ENCODE measurements at regions not wholly inside any gene's neighbourhood (a gene's known extent, or its start where the extent isn't known, plus 50 kb on each side); places are given as distances from the start of the nearest gene placed in this dataset.

DNA sequence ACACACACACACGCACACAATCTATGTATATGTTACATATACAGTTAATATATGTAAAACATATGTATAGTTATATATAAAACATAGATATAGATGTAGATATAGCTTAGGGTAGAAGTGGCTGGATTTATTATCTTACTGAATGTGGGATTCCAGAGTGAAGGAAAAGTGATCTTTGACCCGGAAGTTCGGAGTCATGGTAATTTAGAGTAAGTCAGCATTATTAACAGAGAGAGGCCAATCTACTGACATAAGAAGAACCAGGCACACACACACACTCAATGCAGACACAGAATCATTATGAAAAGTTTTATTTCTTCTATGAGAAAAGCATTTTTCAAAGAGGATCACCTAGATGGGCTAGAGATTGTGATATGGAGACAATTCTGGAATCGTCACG lies 384.2 kb upstream of the NOVA1 start:
- TF ChIP-seq CEBPB (IDR thresholded peaks at IDR 0.05) (no peak), YY1 (IDR thresholded peaks at IDR 0.05; ENCODE audit: low read depth) (no peak), EGR1 (IDR thresholded peaks at IDR 0.05) (no peak), ZBTB7A (IDR thresholded peaks at IDR 0.05; ENCODE audit: low read depth) (no peak), NFIC (IDR thresholded peaks at IDR 0.05) (no peak)
- TF ChIP-seq, protein P1, sequence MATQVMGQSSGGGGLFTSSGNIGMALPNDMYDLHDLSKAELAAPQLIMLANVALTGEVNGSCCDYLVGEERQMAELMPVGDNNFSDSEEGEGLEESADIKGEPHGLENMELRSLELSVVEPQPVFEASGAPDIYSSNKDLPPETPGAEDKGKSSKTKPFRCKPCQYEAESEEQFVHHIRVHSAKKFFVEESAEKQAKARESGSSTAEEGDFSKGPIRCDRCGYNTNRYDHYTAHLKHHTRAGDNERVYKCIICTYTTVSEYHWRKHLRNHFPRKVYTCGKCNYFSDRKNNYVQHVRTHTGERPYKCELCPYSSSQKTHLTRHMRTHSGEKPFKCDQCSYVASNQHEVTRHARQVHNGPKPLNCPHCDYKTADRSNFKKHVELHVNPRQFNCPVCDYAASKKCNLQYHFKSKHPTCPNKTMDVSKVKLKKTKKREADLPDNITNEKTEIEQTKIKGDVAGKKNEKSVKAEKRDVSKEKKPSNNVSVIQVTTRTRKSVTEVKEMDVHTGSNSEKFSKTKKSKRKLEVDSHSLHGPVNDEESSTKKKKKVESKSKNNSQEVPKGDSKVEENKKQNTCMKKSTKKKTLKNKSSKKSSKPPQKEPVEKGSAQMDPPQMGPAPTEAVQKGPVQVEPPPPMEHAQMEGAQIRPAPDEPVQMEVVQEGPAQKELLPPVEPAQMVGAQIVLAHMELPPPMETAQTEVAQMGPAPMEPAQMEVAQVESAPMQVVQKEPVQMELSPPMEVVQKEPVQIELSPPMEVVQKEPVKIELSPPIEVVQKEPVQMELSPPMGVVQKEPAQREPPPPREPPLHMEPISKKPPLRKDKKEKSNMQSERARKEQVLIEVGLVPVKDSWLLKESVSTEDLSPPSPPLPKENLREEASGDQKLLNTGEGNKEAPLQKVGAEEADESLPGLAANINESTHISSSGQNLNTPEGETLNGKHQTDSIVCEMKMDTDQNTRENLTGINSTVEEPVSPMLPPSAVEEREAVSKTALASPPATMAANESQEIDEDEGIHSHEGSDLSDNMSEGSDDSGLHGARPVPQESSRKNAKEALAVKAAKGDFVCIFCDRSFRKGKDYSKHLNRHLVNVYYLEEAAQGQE (IDR thresholded peaks at IDR 0.05; ENCODE audit: low read depth), result no peak

DNA sequence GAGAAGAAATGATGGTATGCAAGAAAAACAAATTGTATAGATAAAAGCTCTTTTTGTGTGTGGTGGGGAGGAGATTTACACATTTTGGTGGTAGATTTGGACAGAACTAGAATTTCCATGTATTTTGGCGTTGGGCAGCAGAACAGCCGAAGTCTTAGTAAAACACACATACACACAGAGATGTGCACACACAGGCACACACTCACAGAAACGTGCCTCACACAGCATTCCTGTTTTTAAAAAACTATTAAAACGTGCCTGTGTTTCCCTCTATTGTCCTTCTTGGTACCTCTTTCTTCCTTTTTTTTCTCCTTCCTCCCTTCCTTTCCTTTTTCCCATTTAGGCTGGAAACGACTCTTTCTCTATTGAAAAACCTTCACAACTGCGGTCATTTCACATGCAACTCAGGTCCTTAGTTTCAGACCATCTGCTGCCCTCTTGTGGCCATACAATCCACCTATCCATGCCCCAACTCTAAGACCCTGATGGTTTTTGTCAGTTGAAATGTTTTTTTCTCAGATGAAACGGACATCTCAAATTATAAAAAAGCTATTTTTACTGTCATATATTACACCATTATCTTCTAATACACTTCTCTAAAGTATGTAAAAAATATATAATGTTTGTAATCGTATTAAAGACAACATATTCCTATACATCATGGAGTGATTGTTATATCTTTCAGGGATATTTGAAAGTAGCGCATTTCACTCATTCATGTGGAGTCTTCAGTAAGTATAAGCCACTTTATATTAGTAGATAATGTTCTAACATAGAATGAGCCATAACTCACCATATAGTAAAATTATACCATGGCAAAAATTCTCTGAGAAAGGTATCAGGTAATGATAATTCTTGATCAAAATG lies 386.7 kb upstream of the NOVA1 start:
- TF ChIP-seq, protein P1 (IDR thresholded peaks at IDR 0.05; ENCODE audit: low read depth), result no peak
- peak; percentile 76 for TF ChIP-seq RAD21 (IDR thresholded peaks at IDR 0.05; ENCODE audit: low read depth)

DNA sequence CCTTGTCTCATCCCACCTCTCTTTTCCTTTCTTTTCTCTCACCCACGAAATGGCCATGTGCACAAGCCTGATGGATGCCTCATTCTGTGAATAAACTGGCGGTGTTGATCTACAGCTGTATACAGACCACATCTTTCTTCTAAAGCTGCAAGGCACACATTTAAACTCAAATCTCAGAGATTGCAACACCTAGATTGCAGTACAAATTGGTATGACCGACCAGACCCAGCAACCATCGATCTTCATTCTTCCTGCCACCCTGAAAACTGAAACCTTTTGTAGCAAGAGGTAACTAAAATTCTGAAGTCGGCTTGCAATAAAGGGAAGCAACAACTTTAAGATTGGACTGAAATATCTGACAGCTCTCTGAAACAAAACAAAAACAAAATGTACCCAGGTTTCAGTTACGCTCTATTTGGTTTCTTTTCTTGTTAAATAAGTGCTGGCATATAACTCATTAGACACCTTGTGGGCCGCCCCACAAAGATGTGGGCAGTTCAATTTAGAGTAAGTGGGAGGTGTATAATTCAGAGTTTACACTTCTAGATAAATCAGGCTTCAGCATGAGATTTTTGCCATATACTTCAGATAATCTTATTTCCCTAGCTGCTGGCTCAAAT lies 390.0 kb upstream of the NOVA1 start:
- no peak for TF ChIP-seq EGR1 (IDR thresholded peaks at IDR 0.05)
- no peak for TF ChIP-seq TCF12 (IDR thresholded peaks at IDR 0.05; ENCODE audit: low read depth)
- no peak for TF ChIP-seq CEBPB (IDR thresholded peaks at IDR 0.05)
- TF ChIP-seq ZBTB7A (IDR thresholded peaks at IDR 0.05; ENCODE audit: low read depth), result no peak
- no peak for TF ChIP-seq CREB1 (IDR thresholded peaks at IDR 0.05; ENCODE audit: low read depth)
- no peak for TF ChIP-seq NFIC (IDR thresholded peaks at IDR 0.05)
- TF ChIP-seq FOXM1 (IDR thresholded peaks at IDR 0.05; ENCODE audit: borderline replicate concordance, low read depth), result no peak
- TF ChIP-seq, protein P1 (IDR thresholded peaks at IDR 0.05; ENCODE audit: low read depth), result no peak

- no peak for TF ChIP-seq CEBPB (IDR thresholded peaks at IDR 0.05)
- no peak for TF ChIP-seq EGR1 (IDR thresholded peaks at IDR 0.05)
- TF ChIP-seq NFIC (IDR thresholded peaks at IDR 0.05), result no peak
- no peak for TF ChIP-seq TCF12 (IDR thresholded peaks at IDR 0.05; ENCODE audit: low read depth)
- no peak for TF ChIP-seq TEAD4 (IDR thresholded peaks at IDR 0.05)
- TF ChIP-seq MAX (IDR thresholded peaks at IDR 0.05), result no peak
- TF ChIP-seq, protein P2, sequence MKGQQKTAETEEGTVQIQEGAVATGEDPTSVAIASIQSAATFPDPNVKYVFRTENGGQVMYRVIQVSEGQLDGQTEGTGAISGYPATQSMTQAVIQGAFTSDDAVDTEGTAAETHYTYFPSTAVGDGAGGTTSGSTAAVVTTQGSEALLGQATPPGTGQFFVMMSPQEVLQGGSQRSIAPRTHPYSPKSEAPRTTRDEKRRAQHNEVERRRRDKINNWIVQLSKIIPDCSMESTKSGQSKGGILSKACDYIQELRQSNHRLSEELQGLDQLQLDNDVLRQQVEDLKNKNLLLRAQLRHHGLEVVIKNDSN (IDR thresholded peaks at IDR 0.05), result no peak
- no peak for TF ChIP-seq CREB1 (IDR thresholded peaks at IDR 0.05; ENCODE audit: low read depth)
- no peak for TF ChIP-seq ZBTB7A (IDR thresholded peaks at IDR 0.05; ENCODE audit: low read depth)
- TF ChIP-seq FOXM1 (IDR thresholded peaks at IDR 0.05; ENCODE audit: borderline replicate concordance, low read depth), result no peak
- TF ChIP-seq, protein P1 (IDR thresholded peaks at IDR 0.05; ENCODE audit: low read depth), result no peak
- no peak for TF ChIP-seq EP300 (IDR thresholded peaks at IDR 0.05; ENCODE audit: borderline replicate concordance)
- TF ChIP-seq RAD21 (IDR thresholded peaks at IDR 0.05; ENCODE audit: low read depth), result no peak
These were observed 393.1 kb upstream of the NOVA1 start for GRCh38 chr14:26990946-26991345.
